DMS153 treated with DMSO at 0.1 percent for 48 hours (cell line): ENCODE measurements at regions not wholly inside any gene's neighbourhood (a gene's known extent, or its start where the extent isn't known, plus 50 kb on each side); places are given as distances from the start of the nearest gene placed in this dataset.
"Not testable (repeated sequence)": the region's sequence is repeated elsewhere in the genome, so short reads cannot be mapped to it uniquely, and the experiment has no call there.

Experiments used
- DNase-seq: peaks from one replicate; lab custom pipeline; 2025; ENCODE audit not compliant: unreplicated experiment; lab: John Stamatoyannopoulos, UW

DNA sequence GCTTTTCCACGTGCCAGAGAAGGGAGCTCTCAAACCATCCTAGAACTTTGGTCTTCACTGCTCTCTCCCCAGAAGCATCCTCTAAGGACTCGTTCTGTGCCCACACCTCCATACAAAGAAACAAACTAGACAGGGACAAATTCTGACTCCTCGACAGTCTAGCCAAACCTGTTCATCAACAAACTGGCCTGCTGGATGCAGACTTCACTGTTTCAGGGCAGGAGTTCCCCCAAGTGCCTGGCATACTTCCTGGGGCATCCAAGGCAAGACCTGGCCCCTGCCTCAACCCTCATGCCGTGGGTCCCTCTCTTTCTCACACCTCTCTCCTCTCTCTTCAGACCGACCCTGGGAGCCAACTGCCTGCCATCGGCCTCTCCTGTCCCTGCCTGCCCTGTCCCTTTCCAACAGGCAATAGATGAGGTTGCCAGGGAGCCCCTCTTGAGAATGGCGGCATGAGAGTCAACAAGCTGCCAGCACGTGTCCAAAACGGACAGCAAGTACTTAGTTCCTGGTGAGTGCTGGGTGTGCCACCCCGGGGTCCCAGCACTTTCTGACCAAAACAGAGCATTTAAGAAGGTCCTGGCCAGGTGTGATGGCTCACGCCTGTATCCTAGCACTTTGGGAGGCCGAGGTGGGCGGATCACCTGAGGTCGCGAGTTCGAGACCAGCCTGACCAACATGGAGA, 79.1 kb upstream of the HES1 start:
- DNase-seq, result no peak

GRCh38 chr3:194057570-194058188, 78.3 kb upstream of the HES1 start:
- no peak for DNase-seq

GRCh38 chr3:194058189-194058571, 77.8 kb upstream of the HES1 start:
- DNase-seq, result peak; percentile 65

DNA sequence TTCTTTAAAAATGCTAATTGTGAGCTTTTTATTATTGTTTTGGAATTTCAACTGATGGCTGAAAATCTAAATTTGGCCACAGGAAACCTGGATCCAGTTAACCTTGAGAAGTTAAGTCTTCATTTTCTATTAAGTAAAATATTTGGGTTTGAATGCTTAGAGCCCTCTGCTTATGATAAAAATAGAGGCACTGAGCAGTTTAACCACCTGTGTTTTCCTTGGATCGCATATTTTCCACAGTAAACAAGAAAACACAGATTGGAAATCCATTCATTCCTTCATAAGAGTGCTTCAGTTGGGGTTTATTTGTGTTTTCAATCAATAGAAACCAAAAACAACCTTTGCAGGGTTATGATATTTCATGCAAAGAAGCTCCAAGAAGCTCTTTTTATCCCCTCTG, 77.2 kb upstream of the HES1 start:
- no peak for DNase-seq

DNA sequence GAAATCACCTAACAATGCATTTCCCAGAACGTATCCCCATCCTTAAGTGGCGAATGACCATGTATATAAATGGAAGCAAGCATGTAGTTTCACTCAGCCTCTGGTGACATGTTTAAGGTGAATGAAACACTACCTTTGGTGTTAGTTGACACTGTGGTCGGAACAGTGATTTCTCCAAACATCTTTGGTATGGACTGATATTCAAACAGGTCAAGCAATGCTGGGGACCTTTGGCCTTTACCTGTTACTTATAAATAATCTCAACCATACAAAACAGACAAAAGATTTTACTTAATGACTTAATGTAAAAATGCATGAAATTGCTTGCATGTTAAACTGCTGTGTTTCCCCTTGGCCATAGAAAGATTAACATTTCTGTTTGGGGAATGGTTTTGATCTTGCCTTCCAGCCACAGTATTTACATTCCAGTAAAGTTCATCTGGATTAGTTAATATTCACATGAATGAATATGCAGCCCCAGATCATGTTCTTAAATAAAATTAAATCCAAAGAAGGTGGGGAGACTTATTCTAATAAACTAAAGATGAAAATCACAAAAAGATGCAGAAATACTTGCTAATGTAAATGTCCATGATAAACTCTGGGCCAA, 74.4 kb upstream of the HES1 start:
- no peak for DNase-seq

DNA sequence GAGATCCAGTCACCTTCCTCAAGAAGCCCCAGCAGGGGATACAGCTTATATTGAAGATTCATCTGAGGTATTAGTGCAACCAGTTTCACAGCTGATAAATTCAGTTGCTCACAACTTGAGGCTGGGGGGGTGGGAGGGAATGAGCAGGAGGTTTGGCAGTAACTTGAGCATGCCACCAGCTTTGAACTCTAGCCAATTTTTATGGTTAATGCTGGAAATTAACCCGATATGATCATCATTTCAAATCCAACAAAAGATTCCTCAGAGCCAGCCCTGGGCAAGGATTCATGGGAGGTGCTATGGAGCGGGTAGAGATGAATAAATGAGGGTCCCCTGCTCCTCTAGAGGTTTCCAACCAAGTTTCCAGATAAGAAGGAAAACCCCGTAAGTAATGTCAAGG, 73.1 kb upstream of the HES1 start:
- DNase-seq, result no peak

DNA sequence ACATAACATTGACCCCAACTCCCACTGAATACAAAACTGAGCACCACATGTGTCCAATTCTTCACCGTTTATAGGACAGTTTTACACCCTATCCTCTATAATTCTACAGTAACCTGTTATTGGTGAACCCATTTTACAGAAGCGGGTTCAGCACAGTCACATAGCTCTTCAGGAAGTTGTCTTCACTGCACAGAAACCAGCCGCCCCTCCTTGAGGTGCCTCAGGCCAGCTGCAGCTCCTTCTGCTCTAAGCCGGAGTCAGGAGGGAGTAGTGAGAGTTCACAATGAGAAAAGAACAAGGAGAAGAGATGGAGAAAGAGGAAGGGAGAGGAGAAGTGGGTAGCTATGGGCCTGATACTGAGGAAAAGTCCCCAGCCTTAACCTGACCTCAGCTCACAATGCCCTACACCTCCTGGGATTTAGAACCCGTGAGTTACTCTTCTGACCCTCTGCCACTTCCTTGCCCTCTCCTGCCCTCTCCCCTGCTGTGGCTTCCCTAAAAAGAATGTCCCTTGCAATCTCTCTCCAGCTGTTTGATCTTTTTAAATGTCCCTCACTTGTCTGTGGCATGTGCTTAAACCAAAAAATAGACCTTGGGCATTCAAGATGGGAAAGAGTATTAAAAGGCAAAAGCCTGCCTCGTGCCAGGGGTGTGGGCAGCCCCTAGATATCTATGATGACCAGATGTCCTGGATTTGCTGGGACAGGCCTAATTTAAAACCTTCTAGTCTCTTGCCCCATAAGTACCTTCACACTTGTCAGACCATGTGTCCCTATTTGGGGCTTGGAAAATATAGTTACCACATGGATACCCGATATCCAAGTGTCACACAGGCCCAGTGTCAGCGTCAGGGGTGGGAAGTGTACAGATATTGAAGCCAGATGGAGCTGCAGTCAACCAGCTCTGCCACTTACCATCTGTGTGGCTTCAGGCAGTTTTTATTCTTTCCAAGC, 71.3 kb upstream of the HES1 start:
- DNase-seq, result no peak

- not testable (repeated sequence) for DNase-seq
Observed at GRCh38 chr3:194067327-194067726, 68.6 kb upstream of the HES1 start.

GRCh38 chr3:194067949-194068362, 68.0 kb upstream of the HES1 start:
- DNase-seq, result no peak

DNA sequence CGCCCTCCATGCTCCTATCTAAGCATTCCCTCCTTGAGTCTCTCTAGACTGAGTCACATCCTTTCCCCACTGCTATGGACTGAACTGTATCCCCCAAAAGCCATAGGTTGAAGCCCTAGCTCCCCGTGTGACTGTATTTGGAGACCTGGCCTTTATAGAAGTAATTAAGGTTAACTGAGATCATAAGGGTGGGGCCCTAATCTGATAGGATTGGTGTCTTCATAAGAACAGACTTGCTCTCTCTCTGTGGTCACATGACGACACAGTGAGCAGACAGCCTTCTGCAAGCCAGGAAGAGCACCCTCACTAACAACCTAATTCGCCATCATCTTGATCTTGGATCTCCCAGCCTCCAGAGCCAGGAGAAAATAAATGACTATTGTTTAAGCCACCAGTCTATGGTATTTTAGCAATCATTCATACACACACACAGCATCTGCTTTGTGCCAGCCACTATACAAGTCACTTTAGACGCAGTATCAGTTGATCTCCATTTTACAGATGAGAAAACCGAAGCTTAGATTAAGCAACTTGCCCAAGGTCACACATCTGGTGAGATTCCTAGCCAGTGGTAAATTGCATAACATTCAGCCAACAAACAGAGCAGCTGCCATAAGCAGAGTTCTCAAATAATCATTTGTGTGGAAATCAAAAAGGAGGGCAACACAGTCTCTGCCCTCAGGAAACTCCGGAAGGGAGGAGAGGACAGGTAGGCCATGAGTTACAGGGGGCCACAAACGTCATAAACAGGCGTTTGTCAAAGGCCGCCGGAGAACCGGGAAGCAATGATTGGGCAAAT, 66.3 kb upstream of the HES1 start:
- DNase-seq, result no peak

GRCh38 chr3:194070220-194070633, 65.7 kb upstream of the HES1 start:
- DNase-seq, result no peak

- DNase-seq, result peak; percentile 77
Observed at GRCh38 chr3:194070634-194071409, 65.1 kb upstream of the HES1 start.

- no peak for DNase-seq
Observed at GRCh38 chr3:194072097-194072428, 63.9 kb upstream of the HES1 start.

DNA sequence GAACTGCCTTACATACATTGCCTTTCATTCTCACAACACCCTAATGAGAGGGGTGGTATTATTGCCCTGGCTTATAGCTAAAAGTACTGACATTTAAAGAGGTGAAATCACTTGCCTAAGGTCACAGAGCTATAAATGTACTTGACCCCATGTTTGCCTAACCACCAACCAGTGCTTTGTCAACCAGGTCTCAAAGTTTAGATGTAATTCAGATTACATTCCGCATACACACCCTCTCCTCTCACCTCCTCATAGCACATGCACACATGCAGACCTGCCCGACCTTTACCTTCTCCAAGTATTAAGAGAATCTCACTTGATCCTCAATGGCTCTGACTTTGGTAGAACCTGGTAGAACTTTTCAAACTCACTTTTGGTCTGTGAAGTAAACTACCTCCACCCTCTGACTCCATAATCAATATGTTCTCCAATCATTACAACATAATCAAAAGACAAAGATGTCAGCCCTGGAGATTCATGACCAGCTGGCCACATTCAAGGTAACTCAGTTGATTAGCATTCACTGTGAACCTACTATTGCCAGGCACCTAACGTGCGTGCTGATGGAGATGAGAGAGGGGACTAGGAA, 63.2 kb upstream of the HES1 start:
- no peak for DNase-seq

GRCh38 chr3:194073926-194074325, 62.0 kb upstream of the HES1 start:
- DNase-seq, result no peak

GRCh38 chr3:194075088-194075615, 60.8 kb upstream of the HES1 start:
- no peak for DNase-seq

- no peak for DNase-seq
Observed at GRCh38 chr3:194075802-194076460, 60.0 kb upstream of the HES1 start.

- no peak for DNase-seq
Observed at GRCh38 chr3:194076475-194076874, 59.5 kb upstream of the HES1 start.

- no peak for DNase-seq
Observed at GRCh38 chr3:194077602-194078001, 58.3 kb upstream of the HES1 start.
